ENCODE measurements at regions not wholly inside any gene's neighbourhood (a gene's known extent, or its start where the extent isn't known, plus 50 kb on each side); places are given as distances from the start of the nearest gene placed in this dataset.
A peak's percentile ranks its signal among the peaks of the same experiment; 100 is the strongest.

- no peak for DNase-seq (ENCODE audit: low read depth, low spot score)
Measured at GRCh38 chr3:63046152-63046551, 170.9 kb upstream of the CADPS start.

DNA sequence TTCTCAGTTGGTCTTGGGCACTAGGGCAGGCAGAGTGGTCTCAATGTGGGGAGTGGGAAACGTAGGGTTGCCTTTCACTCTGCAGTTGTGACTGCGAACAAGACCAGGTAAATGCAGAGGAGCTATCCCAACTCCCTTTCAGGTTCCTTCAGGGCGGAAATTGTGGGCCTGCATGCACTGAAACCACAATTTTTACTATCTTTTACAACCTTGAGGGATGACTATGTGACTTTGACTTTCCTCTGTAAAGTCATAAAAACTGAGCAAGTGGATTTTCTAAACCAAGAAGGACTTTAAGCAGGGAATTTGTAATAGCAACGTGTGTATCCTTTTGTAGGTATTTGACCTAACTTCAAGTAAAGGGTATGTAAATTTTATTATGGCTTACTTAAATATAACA is 171.4 kb upstream of the CADPS start:
- DNase-seq (ENCODE audit: low read depth, low spot score), result no peak

GRCh38 chr3:63047068-63047467 is 171.9 kb upstream of the CADPS start:
- no peak for DNase-seq (ENCODE audit: low read depth, low spot score)

DNA sequence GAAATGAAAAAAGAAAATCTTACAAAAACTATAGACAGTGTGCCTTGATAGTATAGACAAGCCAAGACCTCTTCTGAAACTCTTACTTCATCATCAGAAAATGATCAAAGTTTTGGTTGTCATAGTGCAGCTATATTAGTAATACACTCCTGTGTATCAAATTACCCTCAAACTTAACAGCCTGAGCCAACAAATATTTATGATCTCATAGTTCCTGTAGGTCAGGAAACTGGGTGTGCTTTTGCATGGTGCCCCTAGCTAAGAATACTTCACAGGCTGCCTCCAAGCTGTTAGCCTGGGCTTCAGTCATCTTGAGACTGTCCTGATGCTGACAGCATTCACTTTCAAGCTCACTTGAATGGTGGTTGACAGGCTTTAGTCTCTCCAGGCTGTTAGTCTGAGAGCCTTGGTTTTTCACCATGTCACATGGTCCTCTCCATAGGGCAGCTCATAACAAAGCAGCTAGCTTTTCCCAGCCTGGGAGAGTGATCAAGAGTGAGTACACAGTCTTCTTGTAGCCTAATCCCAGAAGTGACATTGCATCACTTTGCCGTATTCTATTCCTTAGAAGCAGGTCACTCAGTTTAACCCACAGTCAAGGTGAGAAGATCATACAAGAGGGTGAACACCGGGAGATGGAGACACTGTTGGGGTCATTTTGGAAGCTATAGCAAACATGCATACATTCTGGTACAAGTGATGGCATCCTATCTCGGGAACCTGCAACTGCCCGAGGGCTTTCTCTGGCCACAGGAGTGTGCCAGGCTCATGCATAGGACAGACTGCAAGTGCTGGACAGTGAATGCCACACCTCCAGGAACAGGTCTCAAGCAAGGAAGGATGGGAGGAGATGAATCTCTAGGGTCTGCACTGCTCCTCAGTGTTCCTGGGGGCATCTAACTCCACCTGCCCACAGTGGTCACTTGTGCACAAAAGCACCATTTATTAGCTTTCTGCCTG is 173.4 kb upstream of the CADPS start:
- DNase-seq (ENCODE audit: low read depth, low spot score), result no peak

GRCh38 chr3:63050548-63051177 is 175.4 kb upstream of the CADPS start:
- DNase-seq (ENCODE audit: low read depth, low spot score), result no peak

DNA sequence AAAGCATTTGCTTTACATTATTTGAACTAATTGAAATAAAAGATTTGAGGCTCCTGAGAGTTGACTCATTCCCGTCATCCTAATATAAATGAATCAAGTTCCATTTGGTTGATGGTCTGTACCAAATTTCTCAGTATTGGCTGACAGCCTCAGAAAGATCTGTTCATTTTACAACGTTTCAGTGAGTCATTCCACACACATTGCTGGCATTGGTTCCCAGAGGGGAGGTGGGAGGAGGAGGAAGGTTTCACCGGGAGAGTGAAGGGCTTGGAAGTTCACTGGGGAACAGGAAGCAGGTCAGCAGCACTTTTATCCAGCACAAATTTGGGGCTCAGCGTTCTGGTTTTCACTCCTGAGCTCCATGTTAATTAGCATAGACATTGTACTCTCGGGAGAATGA is 176.7 kb upstream of the CADPS start:
- DNase-seq (ENCODE audit: low read depth, low spot score), result peak; percentile 30

DNA sequence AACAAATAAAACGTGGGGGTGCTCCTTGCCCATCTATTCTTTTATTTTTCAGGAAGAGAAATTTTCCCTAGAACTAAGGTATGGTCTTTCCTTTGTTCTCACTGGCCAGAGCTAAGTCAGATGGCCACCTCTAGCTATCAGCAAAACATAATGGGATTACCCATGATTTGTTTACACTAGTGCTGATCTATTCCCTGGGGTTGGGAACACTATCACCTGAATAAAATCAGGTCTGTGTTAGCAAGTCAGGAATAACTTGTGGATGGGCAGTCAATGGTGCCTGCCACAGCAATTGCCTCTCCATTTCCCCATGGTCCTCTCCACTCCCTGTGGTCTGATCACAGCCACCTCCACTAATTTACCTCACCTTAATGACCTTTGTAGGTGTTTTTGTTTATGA is 181.7 kb upstream of the CADPS start:
- no peak for DNase-seq (ENCODE audit: low read depth, low spot score)

DNA sequence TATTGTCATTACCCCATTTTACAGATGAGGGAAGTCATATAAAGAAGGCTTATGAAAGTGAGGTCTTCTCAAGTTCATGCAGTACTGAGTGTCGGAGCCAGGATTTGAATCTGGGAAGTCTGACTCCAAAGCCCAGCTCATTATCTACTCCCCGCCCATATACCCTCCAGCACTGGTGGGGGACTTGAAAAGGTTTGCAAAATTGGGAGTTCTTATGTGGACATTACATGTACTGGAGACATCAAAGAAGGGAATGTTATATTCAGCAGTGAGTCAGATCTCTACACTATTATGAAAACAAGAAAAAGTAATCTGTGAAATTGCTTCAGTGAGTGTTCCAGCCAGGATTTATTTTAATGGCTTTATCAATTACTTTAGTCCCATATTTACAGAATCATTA is 185.2 kb upstream of the CADPS start:
- no peak for DNase-seq (ENCODE audit: low read depth, low spot score)

DNA sequence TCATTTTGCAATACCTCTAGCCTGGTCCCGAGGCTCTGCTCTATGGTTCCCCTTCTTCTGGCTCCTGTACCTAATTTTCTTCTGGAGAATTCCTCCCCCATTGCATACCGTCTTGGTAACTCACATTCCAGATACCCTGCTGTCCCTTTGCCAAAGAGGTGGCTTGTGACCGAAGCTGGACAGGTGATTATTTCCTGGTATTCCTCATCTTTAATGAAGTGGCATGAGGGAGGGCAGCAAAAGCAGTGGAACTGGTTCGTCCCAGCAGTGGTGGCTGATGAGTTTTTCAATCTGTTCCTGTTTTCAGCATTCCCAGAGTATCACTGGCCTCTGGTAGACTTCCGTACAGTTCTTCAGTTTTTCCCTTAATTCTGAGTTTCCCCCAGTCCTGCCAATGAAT is 186.2 kb upstream of the CADPS start:
- no peak for DNase-seq (ENCODE audit: low read depth, low spot score)

DNA sequence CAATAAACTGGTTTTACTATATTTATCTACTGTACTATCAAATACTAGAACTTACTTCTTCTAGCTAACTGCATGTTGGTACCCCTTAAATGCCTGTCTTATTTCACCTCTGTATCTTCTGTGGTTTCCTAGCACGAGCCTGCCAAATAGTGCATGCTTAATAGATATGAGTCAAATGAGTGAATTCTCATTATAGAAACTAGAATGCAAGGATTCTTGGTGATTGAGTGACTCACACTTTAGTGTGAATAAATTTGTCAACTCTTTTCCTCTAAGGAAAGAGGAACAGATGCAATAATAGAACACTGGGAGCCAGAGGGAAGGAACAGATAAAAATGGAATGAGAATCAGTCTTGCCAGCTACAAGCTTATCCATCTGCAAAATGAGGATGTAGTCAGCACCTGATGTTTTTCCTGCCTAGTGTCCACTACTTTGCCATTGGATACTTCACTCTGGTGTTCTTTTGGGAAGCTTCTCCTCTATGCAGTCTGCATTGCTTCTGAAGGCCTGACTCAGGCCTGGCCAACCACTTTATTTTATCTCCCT is 189.1 kb upstream of the CADPS start:
- no peak for DNase-seq (ENCODE audit: low read depth, low spot score)

DNA sequence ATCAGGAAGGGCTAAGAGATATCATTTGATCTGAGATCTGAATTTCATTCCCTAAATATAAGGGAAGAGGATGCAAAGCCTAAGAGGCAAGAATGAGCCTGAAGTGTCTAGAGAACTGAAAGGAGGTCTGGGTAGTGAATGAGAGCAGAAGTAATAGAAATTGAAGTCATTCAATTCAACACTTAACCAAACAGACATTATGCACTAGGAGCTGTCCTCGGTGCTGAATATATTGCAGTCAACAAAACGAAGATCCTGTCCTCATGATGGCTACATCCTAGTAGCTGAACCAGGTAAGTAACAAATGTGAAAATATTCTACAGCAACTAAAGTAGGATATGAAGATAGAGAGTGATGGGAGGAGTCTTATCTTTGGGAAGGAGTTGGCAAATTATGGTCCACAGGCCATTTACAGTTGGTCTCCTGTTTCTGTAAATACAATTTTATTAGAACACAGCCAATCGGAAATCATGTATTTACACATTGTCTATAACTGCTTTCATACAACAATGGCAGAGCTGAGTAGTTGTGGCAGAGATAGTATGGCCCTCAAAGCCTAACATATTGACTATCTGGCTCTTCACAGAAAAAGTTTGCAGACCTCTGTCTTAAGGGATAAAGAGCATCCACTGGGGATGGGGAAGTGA is 192.9 kb upstream of the CADPS start:
- DNase-seq (ENCODE audit: low read depth, low spot score), result no peak

DNA sequence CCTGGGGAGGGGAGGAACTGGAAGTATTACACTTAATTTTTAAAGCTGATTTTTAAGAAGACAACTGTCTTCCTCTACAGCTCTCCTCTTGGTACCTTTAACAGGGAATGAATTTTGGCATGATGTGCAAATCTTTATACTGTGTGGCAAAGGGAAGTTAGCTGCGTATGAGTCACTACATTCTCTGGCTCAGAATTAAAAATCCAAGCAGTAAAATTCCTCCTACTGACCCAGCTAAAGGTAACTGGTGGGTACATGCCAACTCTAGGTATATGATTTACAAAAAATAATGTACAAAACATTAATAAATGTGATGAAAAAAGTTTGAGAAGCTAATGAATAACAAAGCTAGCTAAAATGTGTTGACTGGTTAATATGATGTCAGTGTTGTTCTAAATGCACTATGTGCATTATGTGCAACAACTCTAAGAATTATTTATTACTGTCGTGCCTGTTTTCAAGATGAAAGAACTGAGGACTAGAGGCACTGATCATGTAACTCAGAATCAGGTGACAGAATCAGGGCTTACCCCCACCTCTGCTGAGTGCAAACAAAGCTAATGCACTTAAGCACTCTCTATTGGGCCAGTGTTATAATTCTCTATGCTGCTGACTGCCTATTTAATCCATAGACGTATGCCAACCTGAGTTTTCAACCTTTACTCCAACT is 194.7 kb upstream of the CADPS start:
- DNase-seq (ENCODE audit: low read depth, low spot score), result no peak

DNA sequence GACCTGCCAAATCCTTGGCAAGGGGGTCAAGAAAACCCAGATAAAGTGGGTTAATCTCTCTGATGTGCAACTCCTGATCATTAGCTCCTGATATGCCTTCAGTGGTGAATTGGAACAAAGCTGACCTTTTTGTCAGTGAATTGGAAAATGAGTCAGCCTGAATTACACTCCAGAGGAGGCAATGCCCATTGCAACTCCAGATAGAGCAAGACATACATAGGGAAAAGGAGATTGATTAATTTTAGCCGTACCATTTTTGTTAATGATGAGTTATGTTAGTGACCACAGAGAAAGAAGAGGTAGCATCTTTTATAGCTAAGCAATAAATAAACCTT is 195.2 kb upstream of the CADPS start:
- no peak for DNase-seq (ENCODE audit: low read depth, low spot score)

GRCh38 chr3:63076357-63076756 is 201.1 kb upstream of the CADPS start:
- DNase-seq (ENCODE audit: low read depth, low spot score), result no peak

DNA sequence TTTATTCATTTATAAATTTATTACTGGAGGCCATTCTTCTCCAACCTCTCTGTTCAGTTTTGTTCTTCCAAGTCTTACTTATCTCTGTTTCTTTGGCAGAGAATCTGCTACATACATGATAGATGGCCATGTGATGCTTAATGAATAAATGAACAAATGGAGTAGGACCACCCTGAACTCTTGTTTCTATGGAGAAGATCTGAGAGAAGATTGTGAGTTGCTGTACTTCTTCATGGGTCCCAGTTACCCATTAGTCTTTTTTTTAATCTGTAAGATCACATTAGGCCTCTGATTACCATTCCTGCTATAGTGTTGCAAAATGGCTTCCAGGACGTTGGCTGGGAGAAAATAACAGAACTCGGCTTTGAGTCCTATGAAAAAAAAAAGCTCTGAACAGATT is 191.9 kb upstream of the SYNPR start:
- DNase-seq (ENCODE audit: low read depth, low spot score), result no peak

GRCh38 chr3:63089007-63089750 is 188.9 kb upstream of the SYNPR start:
- DNase-seq (ENCODE audit: low read depth, low spot score), result no peak

GRCh38 chr3:63089751-63090132 is 188.4 kb upstream of the SYNPR start:
- no peak for DNase-seq (ENCODE audit: low read depth, low spot score)

DNA sequence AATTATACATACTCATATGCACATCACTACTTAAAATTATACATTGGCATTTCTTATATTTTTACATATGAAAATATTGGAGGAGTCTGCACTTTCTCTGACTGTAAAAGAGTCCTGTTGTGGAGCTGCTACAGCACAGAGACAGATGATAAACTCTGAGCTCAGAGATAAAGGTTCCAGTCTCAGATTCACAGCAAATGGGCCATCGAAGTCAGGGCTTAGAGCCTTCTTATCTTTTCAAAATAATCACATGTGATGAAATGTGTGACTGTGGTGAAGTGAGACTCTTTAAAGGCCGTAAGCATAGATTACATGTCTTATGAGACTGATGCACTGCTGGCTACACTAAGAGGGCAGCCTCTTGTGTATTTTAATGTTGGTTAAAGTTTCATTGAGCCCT is 187.5 kb upstream of the SYNPR start:
- DNase-seq (ENCODE audit: low read depth, low spot score), result no peak

DNA sequence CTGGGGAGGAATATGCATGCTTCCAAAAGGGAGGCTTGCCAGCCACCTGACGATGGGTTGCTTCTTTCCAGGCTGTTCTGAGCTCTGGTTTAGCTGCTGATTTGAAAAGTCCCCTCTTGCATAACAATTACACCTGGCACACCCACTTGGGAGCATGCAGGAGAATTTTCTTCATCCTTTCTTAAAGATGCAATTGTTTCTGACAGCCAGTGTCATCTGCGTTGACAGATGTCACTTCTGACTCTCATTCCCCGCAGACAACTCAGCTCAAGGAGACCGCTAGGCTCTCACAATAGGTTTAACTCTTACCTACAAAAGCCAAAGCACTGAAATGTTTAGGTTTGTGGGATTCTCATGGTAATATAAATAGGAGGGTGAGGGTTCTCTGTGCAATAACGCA is 185.6 kb upstream of the SYNPR start:
- no peak for DNase-seq (ENCODE audit: low read depth, low spot score)

- no peak for DNase-seq (ENCODE audit: low read depth, low spot score)
Measured at GRCh38 chr3:63094642-63095408, 183.3 kb upstream of the SYNPR start.

Measured in iPS DF 19.7 (cell line).